Body of pancreas (tissue), 4 donors: ENCODE measurements at regions not wholly inside any gene's neighbourhood (a gene's known extent, or its start where the extent isn't known, plus 50 kb on each side); places are given as distances from the start of the nearest gene placed in this dataset.

Source experiments
- ATAC-seq: fragments of 150-250 bp; one replicate; pipeline ENCODE4 v1.9.1; 2016
- DNase-seq, 4 donors: peaks; one replicate each; pipeline ENCODE4 v3.0.0-alpha.2; 2019
- H3K27ac ChIP-seq, 4 donors: fragments of 200-600 bp; sonication (generic); 1 replicate in 3 of 4; 2 replicates in 1 of 4; pipeline versions ENCODE4 v1.5.1 to v1.6.1; 2016 to 2019; ENCODE audit warnings: mild to moderate bottlenecking in 1 of 4, mixed read lengths in 1 of 4, moderate library complexity in 1 of 4
- H3K27me3 ChIP-seq, 2 donors: fragments of 200-600 bp; sonication (generic); one replicate each; pipeline ENCODE4 v1.6.0; 2016; ENCODE audit warnings: mild to moderate bottlenecking in 1 of 2
- H3K36me3 ChIP-seq, 2 donors: fragments of 200-600 bp; sonication (generic); replicated peaks in 1 of 2; 2 replicates each; pipeline ENCODE4 v1.5.1; 2016; ENCODE audit warnings: low read depth in 2 of 2; ENCODE audit not compliant: insufficient read depth in 1 of 2
- H3K4me1 ChIP-seq: fragments of 200-600 bp; sonication (generic); one replicate; pipeline ENCODE4 v1.6.0; 2016
- H3K4me3 ChIP-seq, 2 donors: fragments of 200-600 bp; sonication (generic); 1 replicate in 1 of 2; 2 replicates in 1 of 2; pipeline ENCODE4 v1.5.1; 2016 to 2019
- H3K9me3 ChIP-seq, 3 donors: fragments of 200-600 bp; sonication (generic); 1 replicate in 2 of 3; 2 replicates in 1 of 3; pipeline ENCODE4 v1.5.1; 2016
- CTCF ChIP-seq, 7 experiments: fragments of 450-650 bp in 4 of 7; fragments of 200-600 bp in 3 of 7; sonication (generic) in 3 of 7; IDR thresholded peaks; one replicate each; pipeline ENCODE4 v1.5.1; 2016 to 2019; ENCODE audit warnings: antibody characterized with exemption in 7 of 7
- POLR2A ChIP-seq, 3 donors: fragments of 450-650 bp; IDR thresholded peaks; one replicate each; pipeline ENCODE4 v1.6.1; 2016; ENCODE audit warnings: antibody characterized with exemption in 3 of 3, mild to moderate bottlenecking in 2 of 3
- WGBS, 2 donors: methylation state at CpG; one replicate each; pipeline ENCODE4 v1.1.5; 2017; 5-methylcytosine and 5-hydroxymethylcytosine counted together
- intact Hi-C: fragments of 100-400 bp; cut with DNase I; formaldehyde crosslinking; loops from one replicate; pipeline ENCODE4 v1.15.1; 2023

DNA sequence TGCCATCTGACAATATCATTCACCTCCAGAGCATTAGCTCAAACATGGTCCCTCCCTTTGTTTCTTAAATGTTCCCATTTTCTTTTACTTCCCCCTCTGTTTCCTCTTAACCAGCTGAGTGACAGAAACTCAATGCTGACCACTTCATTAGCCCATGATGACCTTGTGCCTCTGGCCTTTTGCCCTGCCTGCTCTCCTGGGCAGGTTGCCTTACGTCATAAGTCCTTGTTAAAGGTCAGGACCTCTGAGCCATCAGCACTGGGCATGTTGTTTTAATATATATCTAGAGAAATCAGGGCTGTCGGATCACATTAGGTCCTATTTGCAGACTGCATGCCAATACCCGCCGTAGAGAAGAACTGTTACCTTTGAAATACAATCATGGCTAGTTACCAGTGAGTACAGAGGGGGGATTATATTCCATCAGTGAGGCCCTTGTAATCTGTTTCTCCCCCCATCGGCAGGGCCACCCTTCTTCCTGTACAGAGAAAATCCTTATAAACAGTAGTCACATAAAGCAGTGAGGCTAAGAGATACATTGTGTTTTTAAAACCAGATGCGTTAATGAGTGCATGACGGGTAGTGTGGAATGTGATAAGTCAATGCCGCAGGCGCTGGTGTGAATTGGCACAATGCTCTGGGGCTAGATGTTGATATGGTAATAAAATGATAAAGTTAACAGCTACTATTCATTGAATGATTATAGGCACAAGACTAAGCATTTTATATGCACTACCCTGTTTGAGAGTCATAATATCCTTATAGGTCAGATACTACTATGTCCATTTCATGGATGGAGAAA lies 94.3 kb upstream of the ZFHX3 start:
- ATAC-seq (no peak), DNase-seq (no peak)
- intact Hi-C loops, result no loop called here
- 43 to 58% methylated on average over 9 of the region's 9 CpGs for WGBS, 2 donors
- Histone ChIP-seq H3K9me3 (no peaks in the 10 kb centered on the region), H3K36me3 (no peaks in the 10 kb centered on the region), H3K27ac (no peak overlapping the region), H3K27me3 (no peaks in the 10 kb centered on the region), H3K4me3 (no peak overlapping the region), H3K4me1 (peaks cover 6% of the 10 kb centered on the region)
- TF ChIP-seq CTCF (IDR thresholded peaks at IDR 0.05) (no peak), POLR2A (IDR thresholded peaks at IDR 0.05) (no peak)

DNA sequence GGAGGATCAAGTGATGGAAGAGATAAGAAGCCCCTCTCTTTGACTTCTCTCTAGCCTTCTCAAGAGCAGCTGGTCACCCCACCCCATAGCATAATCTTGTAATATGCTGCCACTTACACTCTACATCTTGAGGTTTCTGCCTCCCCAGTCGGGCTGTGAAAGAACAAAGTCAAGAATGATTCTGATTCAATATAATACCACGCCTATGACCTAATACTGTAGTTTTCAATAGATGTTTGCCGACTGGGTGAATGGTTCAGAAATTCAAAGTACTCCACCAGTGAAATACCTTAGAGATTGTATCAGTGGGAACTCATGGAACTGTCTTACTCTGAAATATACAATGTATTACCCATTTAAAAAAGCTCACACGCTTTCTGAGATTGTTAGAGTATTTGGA lies 93.0 kb upstream of the ZFHX3 start:
- ATAC-seq, result no peak
- Histone ChIP-seq H3K4me3 (no peak overlapping the region), H3K36me3 (no peaks in the 10 kb centered on the region), H3K4me1 (peaks cover 6% of the 10 kb centered on the region), H3K9me3 (no peaks in the 10 kb centered on the region), H3K27me3 (no peaks in the 10 kb centered on the region), H3K27ac (no peak overlapping the region)
- TF ChIP-seq CTCF (IDR thresholded peaks at IDR 0.05), result no peak
- no peak for TF ChIP-seq POLR2A (IDR thresholded peaks at IDR 0.05)
- no peak for DNase-seq
- 79 to 85% methylated on average over 4 of the region's 4 CpGs for WGBS, 2 donors
- intact Hi-C loops, result no loop called here

DNA sequence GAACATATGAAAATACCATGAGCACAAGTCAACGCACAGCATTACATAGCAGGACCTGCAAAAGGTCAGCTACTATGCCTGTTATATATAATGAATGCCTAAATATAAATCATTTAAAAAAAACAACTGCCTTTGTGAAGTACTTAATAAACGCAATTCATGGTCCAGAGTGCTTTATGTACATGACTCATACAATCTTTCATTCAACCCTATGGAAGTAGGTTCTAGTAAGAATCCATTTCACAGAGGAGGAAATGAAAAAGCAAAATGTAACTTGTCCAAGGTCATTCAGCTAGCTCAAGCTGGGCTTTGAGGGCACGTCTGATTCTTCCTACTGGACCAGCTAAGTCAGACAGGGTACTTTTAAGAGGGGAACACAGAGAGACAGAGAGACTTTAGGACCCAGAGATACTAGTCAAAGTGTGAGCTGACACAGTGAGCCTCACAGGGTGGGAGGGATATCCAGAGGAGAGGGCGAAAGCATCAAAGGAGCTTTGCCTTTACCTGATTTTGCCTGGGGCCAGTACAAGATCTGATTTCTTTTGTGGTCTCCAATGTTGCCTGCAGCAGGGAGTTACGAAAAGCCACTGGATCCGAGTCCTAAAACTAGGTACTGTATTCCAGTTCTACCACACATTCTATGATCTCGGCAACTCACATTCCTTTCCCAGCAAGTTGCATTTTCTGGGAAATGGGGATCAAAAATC lies 83.4 kb upstream of the ZFHX3 start:
- no peaks in the 10 kb centered on the region for H3K27me3 ChIP-seq
- no peak overlapping the region for H3K27ac ChIP-seq
- 74 to 80% methylated on average over 7 of the region's 7 CpGs for WGBS, 2 donors
- no peaks in the 10 kb centered on the region for H3K4me1 ChIP-seq
- H3K9me3 ChIP-seq, result no peaks in the 10 kb centered on the region
- TF ChIP-seq POLR2A (IDR thresholded peaks at IDR 0.05), result no peak
- TF ChIP-seq CTCF (IDR thresholded peaks at IDR 0.05), result no peak
- DNase-seq (no peak), ATAC-seq (no peak)
- H3K36me3 ChIP-seq, result no peaks in the 10 kb centered on the region
- H3K4me3 ChIP-seq, result no peak overlapping the region
- intact Hi-C loops, result no loop called here

DNA sequence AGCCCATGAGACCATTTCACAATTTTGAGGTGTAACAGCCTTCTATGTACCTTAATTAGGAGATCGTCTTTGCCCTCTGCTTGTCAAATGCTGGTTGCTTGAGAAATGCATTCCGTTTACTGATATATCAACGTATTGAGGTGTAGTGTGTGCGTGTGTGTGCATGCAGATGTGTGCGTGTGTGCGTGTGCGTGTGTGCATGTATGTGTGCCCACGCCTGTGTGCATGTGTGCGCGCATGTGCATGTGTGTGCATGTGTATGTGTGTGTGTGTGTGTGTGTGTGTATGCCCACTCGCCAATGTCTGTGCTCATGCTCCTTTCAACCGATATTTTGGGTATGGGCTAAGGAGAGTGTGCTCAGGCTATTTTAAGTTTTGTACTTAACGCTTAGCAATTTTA lies 81.5 kb upstream of the ZFHX3 start:
- 86 to 93% methylated on average over 13 of the region's 13 CpGs for WGBS, 2 donors
- H3K4me3 ChIP-seq, result no peak overlapping the region
- TF ChIP-seq POLR2A (IDR thresholded peaks at IDR 0.05) (no peak), CTCF (IDR thresholded peaks at IDR 0.05) (no peak)
- no peaks in the 10 kb centered on the region for H3K27me3 ChIP-seq
- H3K36me3 ChIP-seq, result no peaks in the 10 kb centered on the region
- intact Hi-C loops, result no loop called here
- no peaks in the 10 kb centered on the region for H3K9me3 ChIP-seq
- no peak overlapping the region for H3K27ac ChIP-seq
- DNase-seq (no peak), ATAC-seq (no peak)
- H3K4me1 ChIP-seq, result no peaks in the 10 kb centered on the region
